ENCODE measurements at regions not wholly inside any gene's neighbourhood (a gene's known extent, or its start where the extent isn't known, plus 50 kb on each side); places are given as distances from the start of the nearest gene placed in this dataset.
"Not testable (repeated sequence)": the region's sequence is repeated elsewhere in the genome, so short reads cannot be mapped to it uniquely, and the experiment has no call there.

DNA sequence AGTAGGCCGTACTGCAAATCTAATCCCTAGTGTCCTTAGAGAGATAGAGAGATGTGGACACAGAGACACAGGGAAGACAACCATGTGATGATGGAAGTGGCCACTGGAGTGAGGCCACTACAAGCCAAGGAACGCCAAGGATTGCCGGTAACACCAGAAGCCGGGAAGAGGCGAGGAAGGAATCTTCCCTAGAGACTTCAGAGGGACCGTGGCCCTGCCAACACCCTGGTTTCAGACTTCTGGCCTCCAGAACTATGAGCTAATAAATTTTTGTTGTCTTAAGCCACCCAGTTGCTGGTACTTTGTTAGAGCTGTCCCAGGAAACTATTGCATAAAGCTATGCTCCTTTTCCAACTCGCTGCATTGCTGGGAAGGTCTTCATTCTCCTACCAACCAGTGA lies 70.3 kb upstream of the ZDHHC15 start:
- H3K27me3 ChIP-seq (ENCODE audit: control insufficient read depth in 1 of 2, insufficient read depth in 1 of 2, low read length in 2 of 2); H3K4me1 ChIP-seq (ENCODE audit: control insufficient read depth, insufficient read depth, low read depth, low read length); H2BK5ac ChIP-seq (ENCODE audit: low read depth, low read length, poor library complexity, severe bottlenecking); H4K8ac ChIP-seq (ENCODE audit: low read length); H3K23ac ChIP-seq (ENCODE audit: low read length in 2 of 2); H3K4ac ChIP-seq (ENCODE audit: low read depth in 1 of 2, low read length in 2 of 2); H3K36me3 ChIP-seq (ENCODE audit: control insufficient read depth in 1 of 2, insufficient read depth in 2 of 2, low read depth in 1 of 2, low read length in 2 of 2); H2AK5ac ChIP-seq (ENCODE audit: low read length, severe bottlenecking); H3K18ac ChIP-seq (ENCODE audit: low read depth in 1 of 2, low read length in 2 of 2); H3K14ac ChIP-seq (ENCODE audit: low read length in 2 of 2); H3K79me1 ChIP-seq (replicated peaks; ENCODE audit: low read length, poor library complexity, severe bottlenecking); DNase-seq; H3K4me3 ChIP-seq (ENCODE audit: insufficient read depth in 1 of 2, low read depth in 1 of 2, low read length in 2 of 2); H2BK12ac ChIP-seq (ENCODE audit: low read length in 2 of 2); H2AFZ ChIP-seq (ENCODE audit: low read depth, low read length); H3K4me2 ChIP-seq (ENCODE audit: low read length, poor library complexity, severe bottlenecking); H3K9me3 ChIP-seq (ENCODE audit: control insufficient read depth, low read length); H2BK15ac ChIP-seq (ENCODE audit: low read depth, poor library complexity, severe bottlenecking); H2BK120ac ChIP-seq (ENCODE audit: low read depth, low read length); H3K27ac ChIP-seq (ENCODE audit: low read length, poor library complexity, severe bottlenecking); H3K9ac ChIP-seq (ENCODE audit: low read length); H4K91ac ChIP-seq (ENCODE audit: low read length): not testable (repeated sequence)
- WGBS = 69% methylated on average over 4 of the region's 7 CpGs

DNA sequence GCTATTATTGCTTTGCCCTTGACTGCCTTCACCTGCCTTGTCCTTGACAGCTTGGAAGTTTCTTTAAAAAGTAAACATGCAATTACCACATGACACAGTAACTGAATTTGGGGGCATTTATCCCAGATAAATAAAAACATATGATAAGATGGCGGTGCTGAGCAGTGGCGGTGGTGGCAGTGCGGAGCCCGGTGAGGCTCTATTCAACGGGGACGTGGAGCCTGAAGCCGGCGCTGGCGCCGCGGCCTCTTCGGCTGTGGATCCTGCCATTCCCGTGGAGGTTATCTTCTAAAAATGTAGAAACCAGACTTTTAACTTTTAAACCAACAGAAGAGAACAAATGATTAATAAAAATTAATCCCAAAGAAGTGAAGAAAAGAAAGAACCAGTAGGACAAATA lies 59.7 kb upstream of the ZDHHC15 start:
- no peak overlapping the region for H3K18ac ChIP-seq (ENCODE audit: low read depth in 1 of 2, low read length in 2 of 2)
- H2BK5ac ChIP-seq (ENCODE audit: low read depth, low read length, poor library complexity, severe bottlenecking) = no peak overlapping the region
- H3K9ac ChIP-seq (ENCODE audit: low read length) = no peak overlapping the region
- no peak for DNase-seq
- no peaks in the 10 kb centered on the region for H3K79me1 ChIP-seq (replicated peaks; ENCODE audit: low read length, poor library complexity, severe bottlenecking)
- H3K4me2 ChIP-seq (ENCODE audit: low read length, poor library complexity, severe bottlenecking) = no peak overlapping the region
- no peak overlapping the region for H3K27ac ChIP-seq (ENCODE audit: low read length, poor library complexity, severe bottlenecking)
- H3K9me3 ChIP-seq (ENCODE audit: control insufficient read depth, low read length) = peaks cover 14% of the 10 kb centered on the region
- 86% methylated on average over 8 of the region's 13 CpGs for WGBS
- no peak overlapping the region for H2BK15ac ChIP-seq (ENCODE audit: low read depth, poor library complexity, severe bottlenecking)
- H2AK5ac ChIP-seq (ENCODE audit: low read length, severe bottlenecking) = no peak overlapping the region
- no peak overlapping the region for H3K4ac ChIP-seq (ENCODE audit: low read depth in 1 of 2, low read length in 2 of 2)
- H2AFZ ChIP-seq (ENCODE audit: low read depth, low read length) = no peak overlapping the region
- H3K4me1 ChIP-seq (ENCODE audit: control insufficient read depth, insufficient read depth, low read depth, low read length) = no peaks in the 10 kb centered on the region
- no peak overlapping the region for H2BK120ac ChIP-seq (ENCODE audit: low read depth, low read length)
- H3K14ac ChIP-seq (ENCODE audit: low read length in 2 of 2) = no peak overlapping the region
- H2BK12ac ChIP-seq (ENCODE audit: low read length in 2 of 2) = no peak overlapping the region
- no peak overlapping the region for H4K8ac ChIP-seq (ENCODE audit: low read length)
- H3K36me3 ChIP-seq (ENCODE audit: control insufficient read depth in 1 of 2, insufficient read depth in 2 of 2, low read depth in 1 of 2, low read length in 2 of 2) = no peaks in the 10 kb centered on the region
- no peaks in the 10 kb centered on the region for H3K27me3 ChIP-seq (ENCODE audit: control insufficient read depth in 1 of 2, insufficient read depth in 1 of 2, low read length in 2 of 2)
- H4K91ac ChIP-seq (ENCODE audit: low read length) = no peak overlapping the region
- no peak overlapping the region for H3K23ac ChIP-seq (ENCODE audit: low read length in 2 of 2)
- H3K4me3 ChIP-seq (ENCODE audit: insufficient read depth in 1 of 2, low read depth in 1 of 2, low read length in 2 of 2) = no peak overlapping the region

Data from mesenchymal stem cell (in vitro differentiated cells and primary cell).